WERI-Rb-1 (cell line): ENCODE measurements at regions not wholly inside any gene's neighbourhood (a gene's known extent, or its start where the extent isn't known, plus 50 kb on each side); places are given as distances from the start of the nearest gene placed in this dataset.

Experiments
- DNase-seq: peaks from one replicate; pipeline ENCODE4 v3.0.0-alpha.2; 2020
- H3K27ac ChIP-seq: fragments of 250-450 bp; sonication (Bioruptor Pico); 2 replicates; pipeline ENCODE4 v1.5.1; 2020; ENCODE audit warnings: mild to moderate bottlenecking, moderate library complexity
- H3K27me3 ChIP-seq: fragments of 250-450 bp; sonication (Bioruptor Pico); 2 replicates; pipeline ENCODE4 v1.5.1; 2021; ENCODE audit warnings: mild to moderate bottlenecking, low read depth, moderate library complexity; ENCODE audit not compliant: insufficient read depth, severe bottlenecking
- H3K36me3 ChIP-seq: fragments of 250-450 bp; sonication (Bioruptor Pico); 2 replicates; pipeline ENCODE4 v1.5.1; 2020; ENCODE audit warnings: mild to moderate bottlenecking, moderate library complexity
- H3K4me3 ChIP-seq: 2 replicates; pipeline ENCODE4 v1.5.1; 2011; ENCODE audit warnings: low read depth, mild to moderate bottlenecking, control low read depth, low read length
- H3K9me3 ChIP-seq: fragments of 250-450 bp; sonication (Bioruptor Pico); 2 replicates; pipeline ENCODE4 v1.5.1; 2021; ENCODE audit warnings: mild to moderate bottlenecking, moderate library complexity; ENCODE audit not compliant: severe bottlenecking
- CTCF ChIP-seq: IDR thresholded peaks from 2 replicates; pipeline ENCODE4 v1.5.1; 2011; ENCODE audit warnings: low read depth, mild to moderate bottlenecking, control low read depth, inconsistent platforms, low read length

- TF ChIP-seq CTCF, result no peak
These were observed 102.1 kb upstream of the ASTN2 start for GRCh38 chr9:117516676-117517632.

GRCh38 chr9:117511852-117512481 lies 97.1 kb upstream of the ASTN2 start:
- H3K27me3 ChIP-seq, result no peaks in the 10 kb centered on the region
- no peak overlapping the region for H3K4me3 ChIP-seq
- DNase-seq, result no peak
- no peak overlapping the region for H3K27ac ChIP-seq
- no peak for TF ChIP-seq CTCF
- H3K9me3 ChIP-seq, result no peaks in the 10 kb centered on the region
- H3K36me3 ChIP-seq, result no peaks in the 10 kb centered on the region

More at GRCh38 chr9:117516676-117517632, 102.1 kb upstream of the ASTN2 start:
- no peak overlapping the region for H3K4me3 ChIP-seq
- no peak for DNase-seq
- no peaks in the 10 kb centered on the region for H3K36me3 ChIP-seq
- H3K27me3 ChIP-seq, result no peaks in the 10 kb centered on the region
- H3K9me3 ChIP-seq, result no peaks in the 10 kb centered on the region
- H3K27ac ChIP-seq, result no peak overlapping the region

- H3K4me3 ChIP-seq, result no peak overlapping the region
- H3K27me3 ChIP-seq, result no peaks in the 10 kb centered on the region
- no peak for TF ChIP-seq CTCF
- H3K9me3 ChIP-seq, result no peaks in the 10 kb centered on the region
- H3K36me3 ChIP-seq, result no peaks in the 10 kb centered on the region
- no peak overlapping the region for H3K27ac ChIP-seq
- no peak for DNase-seq
These were observed 81.5 kb upstream of the ASTN2 start for GRCh38 chr9:117496307-117496706.

- Histone ChIP-seq H3K4me3 (no peak overlapping the region), H3K36me3 (no peaks in the 10 kb centered on the region), H3K9me3 (no peaks in the 10 kb centered on the region), H3K27ac (no peak overlapping the region), H3K27me3 (no peaks in the 10 kb centered on the region)
- TF ChIP-seq CTCF, result no peak
- no peak for DNase-seq
These were observed 79.7 kb upstream of the ASTN2 start for GRCh38 chr9:117494401-117495090.

GRCh38 chr9:117492476-117492875 lies 77.6 kb upstream of the ASTN2 start:
- no peak overlapping the region for H3K27ac ChIP-seq
- H3K9me3 ChIP-seq, result no peaks in the 10 kb centered on the region
- no peaks in the 10 kb centered on the region for H3K27me3 ChIP-seq
- no peak for DNase-seq
- H3K36me3 ChIP-seq, result no peaks in the 10 kb centered on the region
- H3K4me3 ChIP-seq, result no peak overlapping the region
- TF ChIP-seq CTCF, result no peak
